Retinal pigment epithelial cell (primary cell): ENCODE measurements at regions not wholly inside any gene's neighbourhood (a gene's known extent, or its start where the extent isn't known, plus 50 kb on each side); places are given as distances from the start of the nearest gene placed in this dataset.
"Not testable (repeated sequence)": the region's sequence is repeated elsewhere in the genome, so short reads cannot be mapped to it uniquely, and the experiment has no call there.

Experiments
- DNase-seq: peaks from one replicate; pipeline ENCODE4 v3.0.0-alpha.2; 2010; ENCODE audit warnings: low read depth
- H3K4me3 ChIP-seq: 2 replicates; pipeline ENCODE4 v1.5.1; 2011; ENCODE audit warnings: mild to moderate bottlenecking, low read length, control low read depth, moderate library complexity
- CTCF ChIP-seq: conservative IDR thresholded peaks from 2 replicates; pipeline ENCODE4 v1.5.1; 2011; ENCODE audit warnings: low read depth, low read length, control low read depth, inconsistent platforms

- no peak for DNase-seq
Observed at GRCh38 chr2:4915357-4915756, 776.8 kb upstream of the SOX11 start.

GRCh38 chr2:4916094-4916493 is 776.1 kb upstream of the SOX11 start:
- H3K4me3 ChIP-seq = no peak overlapping the region
- TF ChIP-seq CTCF = no peak
- DNase-seq = no peak

More at GRCh38 chr2:4915357-4915756, 776.8 kb upstream of the SOX11 start:
- TF ChIP-seq CTCF = no peak
- no peak overlapping the region for H3K4me3 ChIP-seq

GRCh38 chr2:4930704-4931103 is 761.5 kb upstream of the SOX11 start:
- TF ChIP-seq CTCF = no peak
- DNase-seq = no peak

GRCh38 chr2:4931721-4932365 is 760.3 kb upstream of the SOX11 start:
- H3K4me3 ChIP-seq = no peak overlapping the region
- no peak for DNase-seq
- no peak for TF ChIP-seq CTCF

More at GRCh38 chr2:4930704-4931103, 761.5 kb upstream of the SOX11 start:
- H3K4me3 ChIP-seq = no peak overlapping the region

GRCh38 chr2:4935291-4935690 is 756.9 kb upstream of the SOX11 start:
- not testable (repeated sequence) for H3K4me3 ChIP-seq, DNase-seq

- no peak for TF ChIP-seq CTCF
- DNase-seq = no peak
Observed at GRCh38 chr2:4937550-4937949, 754.6 kb upstream of the SOX11 start.

GRCh38 chr2:4938206-4938605 is 754.0 kb upstream of the SOX11 start:
- H3K4me3 ChIP-seq = no peak overlapping the region
- no peak for TF ChIP-seq CTCF
- no peak for DNase-seq

More at GRCh38 chr2:4937550-4937949, 754.6 kb upstream of the SOX11 start:
- no peak overlapping the region for H3K4me3 ChIP-seq
